Left ventricle myocardium inferior (tissue), 1 donor: ENCODE measurements at regions not wholly inside any gene's neighbourhood (a gene's known extent, or its start where the extent isn't known, plus 50 kb on each side); places are given as distances from the start of the nearest gene placed in this dataset.

Experiments used
- DNase-seq: peaks from one replicate; pipeline ENCODE4 v3.0.0-alpha.2; 2020
- H3K27ac ChIP-seq: fragments of 200-600 bp; replicated peaks from 2 replicates; pipeline ENCODE4 v1.8.0; 2021
- H3K27me3 ChIP-seq: fragments of 200-600 bp; 2 replicates; pipeline ENCODE4 v1.8.0; 2021; ENCODE audit warnings: low read depth
- H3K36me3 ChIP-seq: fragments of 200-600 bp; 2 replicates; pipeline ENCODE4 v1.8.0; 2021
- H3K4me1 ChIP-seq: fragments of 200-600 bp; 2 replicates; pipeline ENCODE4 v1.8.0; 2021
- H3K4me3 ChIP-seq: fragments of 200-600 bp; 2 replicates; pipeline ENCODE4 v1.8.0; 2021; ENCODE audit warnings: mild to moderate bottlenecking, moderate library complexity
- H3K9me3 ChIP-seq: fragments of 200-600 bp; replicated peaks from 2 replicates; pipeline ENCODE4 v1.8.0; 2021
- CTCF ChIP-seq: fragments of 200-600 bp; IDR thresholded peaks from 2 replicates; pipeline ENCODE4 v1.8.0; 2021; ENCODE audit warnings: antibody characterized with exemption, mild to moderate bottlenecking, borderline replicate concordance
- intact Hi-C: fragments of 100-400 bp; cut with micrococcal nuclease; formaldehyde crosslinking; loops from one replicate; pipeline ENCODE4 v1.11.0; 2022
- donor health status: DM: no; HTN: yes; CAD: no; lungs with severe emphysema.

GRCh38 chr7:17617380-17617779 is 318.9 kb downstream of the AHR start:
- Histone ChIP-seq H3K4me3 (no peak overlapping the region), H3K27me3 (no peaks in the 10 kb centered on the region)

GRCh38 chr7:17617857-17618651 is 319.6 kb downstream of the AHR start:
- Histone ChIP-seq H3K9me3 (peaks cover 2% of the 10 kb centered on the region), H3K27me3 (no peaks in the 10 kb centered on the region), H3K36me3 (no peaks in the 10 kb centered on the region), H3K27ac (no peak overlapping the region), H3K4me1 (no peaks in the 10 kb centered on the region), H3K4me3 (no peak overlapping the region)
- TF ChIP-seq CTCF, result no peak
- intact Hi-C loops, result no loop called here
- DNase-seq, result no peak

More at GRCh38 chr7:17617380-17617779, 318.9 kb downstream of the AHR start:
- intact Hi-C loops, result no loop called here
- Histone ChIP-seq H3K9me3 (peaks cover 5% of the 10 kb centered on the region), H3K4me1 (no peaks in the 10 kb centered on the region), H3K27ac (no peak overlapping the region), H3K36me3 (no peaks in the 10 kb centered on the region)
- TF ChIP-seq CTCF, result no peak
- no peak for DNase-seq

GRCh38 chr7:17618652-17618974 is 320.2 kb downstream of the AHR start:
- Histone ChIP-seq H3K4me1 (no peaks in the 10 kb centered on the region), H3K36me3 (no peaks in the 10 kb centered on the region), H3K4me3 (no peak overlapping the region), H3K9me3 (peaks cover 2% of the 10 kb centered on the region), H3K27me3 (no peaks in the 10 kb centered on the region), H3K27ac (no peak overlapping the region)
- no peak for DNase-seq
- no peak for TF ChIP-seq CTCF
- intact Hi-C loops, result no loop called here

- Histone ChIP-seq H3K4me3 (no peak overlapping the region), H3K27me3 (no peaks in the 10 kb centered on the region), H3K4me1 (no peaks in the 10 kb centered on the region), H3K9me3 (peaks cover 2% of the 10 kb centered on the region), H3K27ac (no peak overlapping the region), H3K36me3 (no peaks in the 10 kb centered on the region)
- no peak for DNase-seq
- TF ChIP-seq CTCF, result no peak
- intact Hi-C loops, result no loop called here
These were observed 320.9 kb downstream of the AHR start for GRCh38 chr7:17619196-17619818.

DNA sequence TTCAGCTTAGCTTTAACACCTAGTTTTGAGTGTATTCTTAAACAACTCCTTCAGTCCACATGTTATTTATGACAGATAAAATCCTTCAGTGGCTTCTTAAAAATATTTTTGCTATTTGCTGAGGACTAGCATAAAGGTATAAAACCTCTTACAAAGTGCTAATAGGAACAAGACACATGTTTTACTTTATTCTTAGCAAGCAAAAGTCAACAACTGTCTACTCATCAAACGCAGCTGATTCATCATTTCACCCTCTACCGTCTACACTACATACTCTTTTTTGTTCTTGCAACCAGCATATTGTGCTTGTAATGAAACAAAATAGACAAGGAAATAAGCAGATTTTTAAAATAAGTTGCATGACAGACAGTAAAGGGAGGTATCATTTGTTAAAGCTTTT is 319.7 kb downstream of the SNX13 start:
- Histone ChIP-seq H3K4me1 (no peaks in the 10 kb centered on the region), H3K27me3 (no peaks in the 10 kb centered on the region), H3K36me3 (no peaks in the 10 kb centered on the region), H3K4me3 (no peak overlapping the region), H3K27ac (no peak overlapping the region), H3K9me3 (peaks cover 2% of the 10 kb centered on the region)
- no peak for TF ChIP-seq CTCF
- intact Hi-C loops, result no loop called here
- no peak for DNase-seq
